ENCODE measurements at regions not wholly inside any gene's neighbourhood (a gene's known extent, or its start where the extent isn't known, plus 50 kb on each side); places are given as distances from the start of the nearest gene placed in this dataset.

DNA sequence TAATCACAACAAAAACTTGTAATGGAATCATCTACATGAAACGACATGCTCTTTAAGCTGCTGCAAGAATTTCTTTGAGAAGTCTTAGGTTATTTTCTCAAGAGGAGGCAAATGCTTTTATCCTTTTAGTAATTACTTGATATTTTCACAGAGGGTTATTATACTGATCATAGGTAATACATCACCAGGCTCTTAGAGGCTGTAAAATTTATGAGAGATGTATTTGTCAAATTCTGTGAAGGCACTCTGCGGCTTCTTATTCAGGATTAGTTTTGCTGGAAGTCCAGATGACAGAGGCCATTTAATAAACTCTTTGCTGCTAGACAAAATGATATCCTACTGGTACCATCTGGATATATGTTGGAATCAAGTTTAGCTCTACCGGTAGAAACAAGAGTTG is 624.3 kb upstream of the BRINP3 start:
- Histone ChIP-seq H3K27me3 (no peaks in the 10 kb centered on the region), H3K4me3 (no peak overlapping the region), H3K36me3 (no peaks in the 10 kb centered on the region), H3K27ac (replicated peaks in 1 of 4) (no peak overlapping the region), H3K9me3 (peaks cover 0 to 2% (median 0%) of the 10 kb centered on the region in 4 donors), H3K4me1 (no peaks in the 10 kb centered on the region)
- no peak for DNase-seq (ENCODE audit: extremely low spot score)
- 75% methylated on average over 3 of the region's 3 CpGs for WGBS
- intact Hi-C loops (cut with DNase I) = no loop called here
- TF ChIP-seq, protein P1, sequence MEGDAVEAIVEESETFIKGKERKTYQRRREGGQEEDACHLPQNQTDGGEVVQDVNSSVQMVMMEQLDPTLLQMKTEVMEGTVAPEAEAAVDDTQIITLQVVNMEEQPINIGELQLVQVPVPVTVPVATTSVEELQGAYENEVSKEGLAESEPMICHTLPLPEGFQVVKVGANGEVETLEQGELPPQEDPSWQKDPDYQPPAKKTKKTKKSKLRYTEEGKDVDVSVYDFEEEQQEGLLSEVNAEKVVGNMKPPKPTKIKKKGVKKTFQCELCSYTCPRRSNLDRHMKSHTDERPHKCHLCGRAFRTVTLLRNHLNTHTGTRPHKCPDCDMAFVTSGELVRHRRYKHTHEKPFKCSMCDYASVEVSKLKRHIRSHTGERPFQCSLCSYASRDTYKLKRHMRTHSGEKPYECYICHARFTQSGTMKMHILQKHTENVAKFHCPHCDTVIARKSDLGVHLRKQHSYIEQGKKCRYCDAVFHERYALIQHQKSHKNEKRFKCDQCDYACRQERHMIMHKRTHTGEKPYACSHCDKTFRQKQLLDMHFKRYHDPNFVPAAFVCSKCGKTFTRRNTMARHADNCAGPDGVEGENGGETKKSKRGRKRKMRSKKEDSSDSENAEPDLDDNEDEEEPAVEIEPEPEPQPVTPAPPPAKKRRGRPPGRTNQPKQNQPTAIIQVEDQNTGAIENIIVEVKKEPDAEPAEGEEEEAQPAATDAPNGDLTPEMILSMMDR (IDR thresholded peaks at IDR 0.05) = no peak
- TF ChIP-seq POLR2A (IDR thresholded peaks at IDR 0.05; ENCODE audit: low read depth) = no peak
- TF ChIP-seq EP300 (IDR thresholded peaks at IDR 0.05) = no peak
- no peak for TF ChIP-seq POLR2AphosphoS5 (IDR thresholded peaks at IDR 0.05)

DNA sequence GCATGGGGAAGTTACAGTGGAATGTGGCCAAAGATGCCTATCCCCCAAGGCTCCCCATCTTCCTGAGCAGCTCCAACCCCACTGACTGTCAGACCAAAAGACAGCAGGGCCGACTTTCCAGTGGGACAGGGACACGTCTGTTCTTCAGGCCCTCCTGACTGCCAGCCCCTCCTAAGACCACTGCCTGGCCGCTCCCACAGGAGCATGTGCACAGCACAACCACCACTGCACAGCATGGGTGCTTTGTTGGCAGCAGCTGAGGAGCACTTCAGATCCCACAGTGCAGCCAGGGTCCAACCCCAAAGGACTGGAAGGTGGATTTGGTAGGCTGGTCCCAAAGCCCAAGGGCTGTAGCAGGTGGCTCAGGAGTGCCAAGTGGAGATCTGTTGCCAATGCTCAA is 648.3 kb upstream of the BRINP3 start:
- no peak overlapping the region for H3K4me3 ChIP-seq
- TF ChIP-seq, protein P1 (IDR thresholded peaks at IDR 0.05) = no peak
- TF ChIP-seq POLR2AphosphoS5 (IDR thresholded peaks at IDR 0.05) (no peak), POLR2A (IDR thresholded peaks at IDR 0.05; ENCODE audit: low read depth) (no peak), EP300 (IDR thresholded peaks at IDR 0.05) (no peak)
- WGBS = 100% methylated on average over 1 of the region's 3 CpGs

DNA sequence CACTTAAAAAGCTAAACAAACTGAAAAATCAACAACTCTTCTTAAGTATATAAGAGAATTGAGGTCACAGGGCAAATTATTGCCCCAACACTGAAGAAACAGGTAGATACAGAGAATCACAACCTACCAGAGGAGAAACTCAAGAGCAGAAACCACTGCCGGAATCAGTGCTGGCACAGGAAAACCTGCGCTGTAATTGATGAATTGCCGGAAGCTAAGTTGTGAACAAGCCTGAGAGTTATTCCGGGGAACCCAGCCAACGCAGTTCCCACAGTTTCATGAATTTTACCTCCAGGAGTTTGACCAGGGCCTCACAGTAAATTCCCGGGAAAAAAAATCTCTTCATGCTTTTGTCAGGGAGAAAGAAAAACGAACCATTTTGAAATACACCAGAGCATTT is 657.1 kb upstream of the BRINP3 start:
- no peak overlapping the region for H3K4me3 ChIP-seq
- H3K27me3 ChIP-seq = no peaks in the 10 kb centered on the region
- no peaks in the 10 kb centered on the region for H3K9me3 ChIP-seq
- no peak for DNase-seq (ENCODE audit: extremely low spot score)
- TF ChIP-seq POLR2A (IDR thresholded peaks at IDR 0.05; ENCODE audit: low read depth) (no peak), POLR2AphosphoS5 (IDR thresholded peaks at IDR 0.05) (no peak), EP300 (IDR thresholded peaks at IDR 0.05) (no peak)
- TF ChIP-seq, protein P1 (IDR thresholded peaks at IDR 0.05) = no peak
- H3K36me3 ChIP-seq = no peaks in the 10 kb centered on the region
- intact Hi-C loops (cut with DNase I) = no loop called here
- 14% methylated on average over 7 of the region's 7 CpGs for WGBS
- H3K4me1 ChIP-seq = peaks cover 0 to 14% (median 12%) of the 10 kb centered on the region in 4 donors
- H3K27ac ChIP-seq (replicated peaks in 1 of 4) = peak overlapping the region in 3 of 4 donors; percentile 13 to 28 (median 26)

More for the DNA sequence above, 648.3 kb upstream of the BRINP3 start:
- Histone ChIP-seq H3K27ac (replicated peaks in 1 of 4) (no peak overlapping the region), H3K27me3 (no peaks in the 10 kb centered on the region), H3K4me1 (no peaks in the 10 kb centered on the region), H3K9me3 (peaks cover 0 to 6% (median 0%) of the 10 kb centered on the region in 4 donors), H3K36me3 (no peaks in the 10 kb centered on the region)
- intact Hi-C loops (cut with DNase I) = no loop called here
- no peak for DNase-seq (ENCODE audit: extremely low spot score)

DNA sequence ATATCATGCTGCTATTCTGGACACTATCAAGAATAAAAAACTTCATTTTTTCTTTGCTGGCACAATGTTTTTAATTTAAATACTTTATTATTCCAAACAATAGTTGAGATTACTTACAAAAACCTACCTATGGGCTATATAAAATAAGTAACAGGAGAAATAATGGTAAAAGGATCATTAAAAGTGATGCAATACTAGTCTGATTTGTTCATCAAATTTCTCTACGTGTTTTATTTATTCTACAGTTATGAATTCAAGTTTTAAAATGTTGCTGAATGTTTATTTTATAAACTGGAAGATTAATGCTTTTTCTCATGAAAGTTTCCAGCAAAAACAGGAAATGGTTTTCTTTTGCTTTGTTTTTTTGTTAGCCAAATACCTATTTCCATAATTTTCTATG is 662.4 kb upstream of the BRINP3 start:
- Histone ChIP-seq H3K27me3 (no peaks in the 10 kb centered on the region), H3K27ac (replicated peaks in 1 of 4) (no peak overlapping the region), H3K36me3 (no peaks in the 10 kb centered on the region), H3K4me1 (peaks cover 0 to 6% (median 5%) of the 10 kb centered on the region in 4 donors), H3K4me3 (no peak overlapping the region), H3K9me3 (no peaks in the 10 kb centered on the region)
- 32% methylated on average over 1 of the region's 1 CpG for WGBS
- no peak for DNase-seq (ENCODE audit: extremely low spot score)
- TF ChIP-seq POLR2A (IDR thresholded peaks at IDR 0.05; ENCODE audit: low read depth) = no peak
- intact Hi-C loops (cut with DNase I) = no loop called here

DNA sequence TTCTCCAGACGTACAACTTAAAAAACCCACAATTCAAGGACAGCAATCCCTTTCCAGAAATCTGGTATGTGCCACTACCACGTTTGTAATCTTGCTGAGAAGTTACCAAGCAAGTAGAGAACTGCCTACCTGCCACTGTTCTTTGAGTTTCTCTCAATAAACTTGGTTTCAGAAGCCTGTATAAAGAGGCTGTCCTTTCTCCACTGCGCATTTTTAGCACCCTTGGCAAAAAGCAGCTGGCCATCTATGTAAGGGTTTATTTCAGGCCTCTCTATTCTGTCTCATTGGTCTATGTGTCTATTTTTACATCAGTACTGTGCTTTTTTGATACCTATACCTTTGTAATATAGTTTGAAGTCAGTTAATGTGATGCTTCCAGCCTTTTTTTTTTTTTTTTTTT is 665.1 kb upstream of the BRINP3 start:
- Histone ChIP-seq H3K4me3 (no peak overlapping the region), H3K27ac (replicated peaks in 1 of 4) (no peak overlapping the region), H3K9me3 (no peaks in the 10 kb centered on the region), H3K27me3 (no peaks in the 10 kb centered on the region), H3K36me3 (no peaks in the 10 kb centered on the region), H3K4me1 (no peaks in the 10 kb centered on the region)
- TF ChIP-seq POLR2A (IDR thresholded peaks at IDR 0.05; ENCODE audit: low read depth) (no peak), EP300 (IDR thresholded peaks at IDR 0.05) (no peak), POLR2AphosphoS5 (IDR thresholded peaks at IDR 0.05) (no peak)
- TF ChIP-seq, protein P1 (IDR thresholded peaks at IDR 0.05) = no peak
- 91% methylated on average over 3 of the region's 3 CpGs for WGBS
- no peak for DNase-seq (ENCODE audit: extremely low spot score)
- intact Hi-C loops (cut with DNase I) = no loop called here
